Testis (tissue), 2 donors: ENCODE measurements at regions not wholly inside any gene's neighbourhood (a gene's known extent, or its start where the extent isn't known, plus 50 kb on each side); places are given as distances from the start of the nearest gene placed in this dataset.
"Not testable (repeated sequence)": the region's sequence is repeated elsewhere in the genome, so short reads cannot be mapped to it uniquely, and the experiment has no call there.

ENCODE experiments used
- DNase-seq: peaks from one replicate; pipeline ENCODE4 v3.0.0-alpha.2; 2019
- H3K27ac ChIP-seq, 2 donors: fragments of 200-600 bp; sonication (generic); one replicate each; pipeline ENCODE4 v1.5.1; 2019
- H3K27me3 ChIP-seq: fragments of 200-600 bp; sonication (generic); one replicate; pipeline ENCODE4 v1.5.1; 2019
- H3K36me3 ChIP-seq: fragments of 200-600 bp; sonication (generic); one replicate; pipeline ENCODE4 v1.5.1; 2017; ENCODE audit warnings: low read depth; ENCODE audit errors: missing control alignments
- H3K4me1 ChIP-seq: fragments of 200-600 bp; sonication (generic); one replicate; pipeline ENCODE4 v1.5.1; 2019
- H3K4me3 ChIP-seq, 2 donors: fragments of 200-600 bp; sonication (generic); one replicate each; pipeline ENCODE4 v1.5.1; 2017 to 2019
- H3K9me3 ChIP-seq: fragments of 200-600 bp; sonication (generic); one replicate; pipeline ENCODE4 v1.5.1; 2017
- POLR2A ChIP-seq: fragments of 450-650 bp; IDR thresholded peaks from one replicate; pipeline ENCODE4 v1.6.1; 2017; ENCODE audit warnings: antibody characterized with exemption, mild to moderate bottlenecking, moderate library complexity
- WGBS, 2 donors: methylation state at CpG; one replicate each; pipeline ENCODE4 v1.1.5; 2018; 5-methylcytosine and 5-hydroxymethylcytosine counted together
- intact Hi-C: fragments of 100-400 bp; cut with DNase I; formaldehyde crosslinking; loops from one replicate; pipeline ENCODE4 v1.15.1; 2023; ENCODE audit warnings: low total_unique reads
- TF ChIP-seq, protein P1 (sequence below), 3 experiments: fragments of 450-650 bp in 2 of 3; fragments of 200-600 bp in 1 of 3; sonication (generic) in 1 of 3; IDR thresholded peaks; one replicate each; pipeline ENCODE4 v1.5.1; 2016 to 2019; ENCODE audit warnings: antibody characterized with exemption in 3 of 3, mild to moderate bottlenecking in 2 of 3, moderate library complexity in 1 of 3

DNA sequence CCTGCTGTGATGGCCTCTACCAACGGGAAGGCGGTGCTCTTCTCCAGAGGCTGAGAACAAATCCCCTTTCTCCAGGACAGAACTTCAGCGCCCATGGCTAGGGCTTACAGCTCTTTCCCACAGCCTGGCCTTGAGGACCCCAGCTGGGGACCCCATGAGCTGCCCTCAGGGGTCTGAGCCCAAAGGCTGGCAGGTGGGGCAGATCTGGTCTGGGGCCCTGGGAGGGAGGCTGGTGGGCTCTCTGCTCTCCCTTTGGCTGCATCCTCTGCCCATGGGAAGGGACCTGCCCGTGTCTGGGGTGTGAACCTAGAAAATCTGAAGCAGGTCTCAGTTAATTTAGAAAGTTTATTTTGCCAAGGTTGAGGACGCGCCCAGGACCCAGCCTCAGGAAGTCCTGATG is 322.1 kb downstream of the ADGRD1 start:
- TF ChIP-seq, protein P1, sequence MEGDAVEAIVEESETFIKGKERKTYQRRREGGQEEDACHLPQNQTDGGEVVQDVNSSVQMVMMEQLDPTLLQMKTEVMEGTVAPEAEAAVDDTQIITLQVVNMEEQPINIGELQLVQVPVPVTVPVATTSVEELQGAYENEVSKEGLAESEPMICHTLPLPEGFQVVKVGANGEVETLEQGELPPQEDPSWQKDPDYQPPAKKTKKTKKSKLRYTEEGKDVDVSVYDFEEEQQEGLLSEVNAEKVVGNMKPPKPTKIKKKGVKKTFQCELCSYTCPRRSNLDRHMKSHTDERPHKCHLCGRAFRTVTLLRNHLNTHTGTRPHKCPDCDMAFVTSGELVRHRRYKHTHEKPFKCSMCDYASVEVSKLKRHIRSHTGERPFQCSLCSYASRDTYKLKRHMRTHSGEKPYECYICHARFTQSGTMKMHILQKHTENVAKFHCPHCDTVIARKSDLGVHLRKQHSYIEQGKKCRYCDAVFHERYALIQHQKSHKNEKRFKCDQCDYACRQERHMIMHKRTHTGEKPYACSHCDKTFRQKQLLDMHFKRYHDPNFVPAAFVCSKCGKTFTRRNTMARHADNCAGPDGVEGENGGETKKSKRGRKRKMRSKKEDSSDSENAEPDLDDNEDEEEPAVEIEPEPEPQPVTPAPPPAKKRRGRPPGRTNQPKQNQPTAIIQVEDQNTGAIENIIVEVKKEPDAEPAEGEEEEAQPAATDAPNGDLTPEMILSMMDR (IDR thresholded peaks at IDR 0.05), result no peak
- TF ChIP-seq POLR2A, result no peak
- Histone ChIP-seq H3K27me3 (no peaks in the 10 kb centered on the region), H3K27ac (no peak overlapping the region), H3K9me3 (no peaks in the 10 kb centered on the region), H3K36me3 (no peaks in the 10 kb centered on the region), H3K4me3 (no peak overlapping the region), H3K4me1 (no peaks in the 10 kb centered on the region)
- 84 to 94% methylated on average over 4 to 6 of the region's 6 CpGs for WGBS, 2 donors
- DNase-seq, result no peak
- intact Hi-C loops, result no loop called here

DNA sequence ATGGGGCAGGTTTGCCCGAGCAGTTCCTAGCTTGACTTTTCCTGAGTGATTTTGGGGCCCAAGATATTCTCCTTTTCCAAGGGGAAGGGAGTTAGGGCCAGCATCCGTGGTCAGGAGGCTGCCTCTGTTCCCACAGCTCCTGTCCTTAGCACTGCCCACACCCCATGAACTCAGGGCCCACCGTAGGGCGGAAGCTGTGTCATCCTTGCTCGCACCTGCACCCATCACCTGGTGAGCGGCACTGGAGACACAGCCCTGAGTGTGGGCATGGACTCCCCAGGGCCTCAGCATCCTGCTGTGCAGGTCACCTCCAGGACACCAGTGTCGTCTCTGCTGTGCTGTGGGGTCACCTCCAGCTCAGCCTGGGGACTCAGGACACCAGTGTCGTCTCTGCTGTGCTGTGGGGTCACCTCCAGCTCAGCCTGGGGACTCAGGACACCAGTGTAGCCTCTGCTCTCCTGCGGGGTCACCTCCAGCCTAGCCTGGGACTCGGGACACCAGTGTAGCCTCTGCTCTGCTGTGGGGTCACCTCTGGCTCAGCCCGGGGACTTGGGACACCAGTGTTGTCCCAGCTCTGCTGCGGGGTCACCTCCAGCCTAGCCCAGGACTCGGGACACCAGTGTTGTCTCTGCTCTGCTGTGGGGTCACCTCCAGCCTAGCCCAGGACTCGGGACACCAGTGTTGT is 322.9 kb downstream of the ADGRD1 start:
- TF ChIP-seq, protein P1 (IDR thresholded peaks at IDR 0.05), result no peak
- TF ChIP-seq POLR2A, result no peak
- Histone ChIP-seq H3K4me3 (no peak overlapping the region), H3K27me3 (no peaks in the 10 kb centered on the region), H3K9me3 (no peaks in the 10 kb centered on the region), H3K36me3 (no peaks in the 10 kb centered on the region), H3K27ac (no peak overlapping the region), H3K4me1 (no peaks in the 10 kb centered on the region)
- 84 to 88% methylated on average over 10 to 12 of the region's 14 CpGs for WGBS, 2 donors
- no peak for DNase-seq
- intact Hi-C loops, result no loop called here

DNA sequence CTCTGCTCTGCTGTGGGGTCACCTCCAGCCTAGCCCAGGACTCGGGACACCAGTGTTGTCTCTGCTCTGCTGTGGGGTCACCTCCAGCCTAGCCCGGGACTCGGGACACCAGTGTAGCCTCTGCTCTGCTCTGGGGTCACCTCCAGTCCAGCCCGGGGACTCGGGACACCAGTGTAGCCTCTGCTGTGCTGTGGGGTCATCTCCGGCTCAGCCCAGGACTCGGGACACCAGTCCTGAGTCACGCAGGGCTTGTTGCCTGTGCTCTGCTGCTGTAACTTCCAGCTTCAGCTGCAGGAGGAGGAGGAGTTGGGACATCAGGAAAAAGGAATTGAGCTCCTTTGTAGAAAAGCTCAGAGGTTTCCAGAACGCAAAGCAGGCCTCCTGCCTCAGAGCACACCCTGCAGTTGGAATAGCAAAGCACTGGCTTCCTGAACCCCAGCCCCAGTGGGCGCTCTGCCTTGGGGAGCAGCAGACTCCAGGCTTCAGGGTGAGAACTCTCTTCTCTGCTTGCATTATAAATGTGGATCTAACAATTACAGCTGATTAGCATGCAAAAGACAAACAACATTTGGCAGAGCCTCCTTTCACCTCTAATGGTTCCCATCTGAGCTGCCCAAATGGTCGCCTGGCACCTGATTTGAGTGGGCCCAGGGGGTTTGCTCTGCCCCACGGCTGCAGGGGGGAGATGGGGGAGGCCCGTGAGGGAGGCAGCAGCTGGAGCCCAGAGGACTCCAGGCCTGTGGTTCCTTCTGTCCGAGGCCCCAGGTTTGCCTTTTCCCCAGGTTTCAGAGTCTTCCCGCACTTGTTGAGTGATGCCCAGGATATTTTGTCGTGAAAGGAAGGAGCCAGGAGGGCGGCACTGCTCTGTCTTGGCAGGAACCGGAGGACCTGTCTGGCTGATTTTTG is 323.7 kb downstream of the ADGRD1 start:
- H3K4me1 ChIP-seq, H3K9me3 ChIP-seq, H3K36me3 ChIP-seq, H3K27ac ChIP-seq, intact Hi-C loops, H3K27me3 ChIP-seq, DNase-seq, H3K4me3 ChIP-seq: not testable (repeated sequence)
- WGBS, 2 donors, result 82 to 86% methylated on average over 9 to 16 of the region's 18 CpGs

DNA sequence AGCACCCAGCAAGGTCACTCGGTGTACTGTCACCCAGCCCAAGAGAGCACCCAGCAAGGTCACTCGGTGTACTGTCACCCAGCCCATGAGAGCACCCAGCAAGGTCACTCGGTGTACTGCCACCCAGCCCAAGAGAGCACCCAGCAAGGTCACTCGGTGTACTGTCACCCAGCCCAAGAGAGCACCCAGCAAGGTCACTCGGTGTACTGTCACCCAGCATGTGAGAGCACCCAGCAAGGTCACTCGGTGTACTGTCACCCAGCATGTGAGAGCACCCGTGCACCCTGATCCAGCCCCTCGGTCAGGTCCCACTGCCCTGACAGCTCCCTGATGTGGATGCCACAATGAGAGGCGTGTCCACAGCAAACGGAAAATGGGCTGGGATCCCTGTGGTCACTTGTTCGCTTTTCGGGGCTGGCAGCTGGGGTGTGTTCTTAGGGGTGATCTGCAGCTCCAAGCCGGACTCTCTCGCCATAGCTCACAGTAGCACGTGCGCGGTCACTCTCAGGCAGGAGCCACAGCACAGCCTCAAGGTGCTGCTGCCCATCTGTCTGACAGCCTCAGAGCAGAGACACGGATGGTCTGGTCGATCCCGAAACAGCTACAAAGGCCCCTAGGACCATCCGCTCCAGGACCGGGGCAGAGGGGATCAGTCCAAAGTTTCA is 324.9 kb downstream of the ADGRD1 start:
- H3K27me3 ChIP-seq, H3K27ac ChIP-seq, H3K36me3 ChIP-seq, H3K4me3 ChIP-seq, H3K9me3 ChIP-seq, DNase-seq, intact Hi-C loops, H3K4me1 ChIP-seq: not testable (repeated sequence)
- WGBS, 2 donors, result 84 to 90% methylated on average over 5 to 18 of the region's 22 CpGs

DNA sequence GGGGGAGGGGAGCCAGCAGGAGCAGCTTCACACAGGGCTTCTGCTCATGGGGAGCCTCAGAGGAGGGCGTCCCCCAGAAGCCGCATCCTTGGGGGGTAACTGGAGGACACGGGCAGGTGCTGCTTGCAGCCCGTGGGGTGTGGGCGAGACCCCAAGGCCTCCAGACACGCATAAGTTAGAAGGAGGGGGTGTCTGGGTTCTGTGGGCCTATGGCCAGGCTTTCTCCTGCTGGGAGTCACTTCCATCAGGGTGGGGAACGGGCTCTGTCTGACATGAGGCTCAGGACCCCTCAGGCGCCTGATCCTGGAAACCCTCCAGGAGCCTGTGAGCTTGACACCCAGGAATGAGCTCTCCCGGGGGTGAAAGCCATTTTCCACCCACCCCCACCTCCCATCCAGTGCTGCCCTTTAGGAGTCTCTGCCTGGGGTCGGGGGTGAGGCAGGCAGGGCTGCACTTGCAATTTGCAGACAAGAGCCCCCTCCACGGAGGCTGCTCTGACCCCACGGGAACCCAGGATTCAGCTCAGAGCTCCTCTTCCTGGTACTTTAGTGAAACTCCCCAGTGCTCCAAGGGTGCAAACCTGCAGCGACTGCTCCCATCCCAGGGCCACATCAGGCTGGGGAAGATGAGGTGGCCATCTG is 325.7 kb downstream of the ADGRD1 start:
- intact Hi-C loops, result no loop called here
- H3K9me3 ChIP-seq, result no peaks in the 10 kb centered on the region
- no peak overlapping the region for H3K27ac ChIP-seq
- H3K4me1 ChIP-seq, result no peaks in the 10 kb centered on the region
- 83 to 88% methylated on average over 4 to 13 of the region's 13 CpGs for WGBS, 2 donors
- DNase-seq, result no peak
- H3K36me3 ChIP-seq, result no peaks in the 10 kb centered on the region
- H3K4me3 ChIP-seq, result no peak overlapping the region
- TF ChIP-seq POLR2A, result no peak
- TF ChIP-seq, protein P1 (IDR thresholded peaks at IDR 0.05), result no peak
- no peaks in the 10 kb centered on the region for H3K27me3 ChIP-seq
